GM19452 (cell line): ENCODE measurements at regions not wholly inside any gene's neighbourhood (a gene's known extent, or its start where the extent isn't known, plus 50 kb on each side); places are given as distances from the start of the nearest gene placed in this dataset.

Experiments used
- ATAC-seq: cut with Tn5 transposase; IDR thresholded peaks from one replicate; pipeline ENCODE4 v1.9.1; 2021; ENCODE audit not compliant: unreplicated experiment

- ATAC-seq = no peak
These were observed 237.3 kb upstream of the MYT1L start for GRCh38 chr2:2568411-2568810.

- no peak for ATAC-seq
These were observed 236.7 kb upstream of the MYT1L start for GRCh38 chr2:2567776-2568175.

GRCh38 chr2:2566396-2567323 lies 235.6 kb upstream of the MYT1L start:
- no peak for ATAC-seq

- no peak for ATAC-seq
These were observed 234.6 kb upstream of the MYT1L start for GRCh38 chr2:2565671-2566070.

GRCh38 chr2:2564300-2565078 lies 233.4 kb upstream of the MYT1L start:
- ATAC-seq = no peak

- no peak for ATAC-seq
These were observed 232.3 kb upstream of the MYT1L start for GRCh38 chr2:2563309-2563860.

- ATAC-seq = no peak
These were observed 231.8 kb upstream of the MYT1L start for GRCh38 chr2:2562867-2563266.

GRCh38 chr2:2561346-2562095 lies 230.4 kb upstream of the MYT1L start:
- no peak for ATAC-seq

GRCh38 chr2:2560374-2561015 lies 229.4 kb upstream of the MYT1L start:
- ATAC-seq = no peak

GRCh38 chr2:2558476-2558875 lies 227.4 kb upstream of the MYT1L start:
- no peak for ATAC-seq

- no peak for ATAC-seq
These were observed 226.4 kb upstream of the MYT1L start for GRCh38 chr2:2557475-2557874.

GRCh38 chr2:2550856-2551255 lies 219.8 kb upstream of the MYT1L start:
- ATAC-seq = no peak

- no peak for ATAC-seq
These were observed 216.8 kb upstream of the MYT1L start for GRCh38 chr2:2547911-2548310.

GRCh38 chr2:2547451-2547850 lies 216.4 kb upstream of the MYT1L start:
- no peak for ATAC-seq

- no peak for ATAC-seq
These were observed 215.0 kb upstream of the MYT1L start for GRCh38 chr2:2546046-2546445.

GRCh38 chr2:2542966-2543611 lies 212.0 kb upstream of the MYT1L start:
- no peak for ATAC-seq

GRCh38 chr2:2542316-2542715 lies 211.2 kb upstream of the MYT1L start:
- ATAC-seq = no peak

GRCh38 chr2:2540406-2540805 lies 209.3 kb upstream of the MYT1L start:
- no peak for ATAC-seq

- ATAC-seq = no peak
These were observed 205.5 kb upstream of the MYT1L start for GRCh38 chr2:2536416-2537056.

GRCh38 chr2:2530334-2530733 lies 199.3 kb upstream of the MYT1L start:
- no peak for ATAC-seq
